ENCODE measurements at regions not wholly inside any gene's neighbourhood (a gene's known extent, or its start where the extent isn't known, plus 50 kb on each side); places are given as distances from the start of the nearest gene placed in this dataset.

- no peaks in the 10 kb centered on the region for H3K4me1 ChIP-seq (ENCODE audit: control insufficient read depth, extremely low read depth, insufficient read depth, low read length)
- H3K4me2 ChIP-seq (ENCODE audit: insufficient read depth, low read length), result no peak overlapping the region
- H3K9me1 ChIP-seq (replicated peaks; ENCODE audit: control insufficient read depth, extremely low read depth, insufficient read depth, low read length), result no peaks in the 10 kb centered on the region
- BruUV-seq (replicated peaks), result no TSS peak
- no peak for DNase-seq (ENCODE audit: low read depth, low spot score)
- dilution Hi-C loops (cut with MboI; ENCODE audit: extremely low pct_ligation_motif_present, low sequenced_read_pairs) (no loop called here), intact Hi-C loops (cut with micrococcal nuclease) (no loop called here)
- H3K79me2 ChIP-seq (ENCODE audit: control insufficient read depth, insufficient read depth, low read length), result no peaks in the 10 kb centered on the region
- H3K27me3 ChIP-seq (ENCODE audit: control insufficient read depth in 2 of 2, insufficient read depth in 2 of 2, low read length in 2 of 2), result peaks cover 19 to 37% of the 10 kb centered on the region in 2 experiments
- no peak overlapping the region for H3K9ac ChIP-seq (replicated peaks; ENCODE audit: extremely low read depth, insufficient read depth, low read length)
- CTCF ChIA-PET, result interaction anchor here (1.4 kb wide), 1 partner anchor 28 kb away, joined by 3 read pairs; no protein-coding TSS in a partner anchor
- POLR2A ChIA-PET, result interaction anchor here (0.5 kb wide), 1 partner anchor 980 kb away, joined by 3 read pairs; no protein-coding TSS in a partner anchor
- H3K27ac ChIP-seq (ENCODE audit: insufficient read depth, low read depth, low read length), result no peak overlapping the region
- H2AFZ ChIP-seq (ENCODE audit: low read depth, low read length), result no peak overlapping the region
- H3K9me3 ChIP-seq (replicated peaks; ENCODE audit: control insufficient read depth, insufficient read depth, low read length), result no peaks in the 10 kb centered on the region
- H4K20me1 ChIP-seq (replicated peaks; ENCODE audit: control insufficient read depth, extremely low read depth, insufficient read depth, low read length), result no peaks in the 10 kb centered on the region
- H3K36me3 ChIP-seq (ENCODE audit: control insufficient read depth in 2 of 2, extremely low read depth in 1 of 2, insufficient read depth in 2 of 2, low read length in 2 of 2), result no peaks in the 10 kb centered on the region
- TF ChIP-seq EZH2 (IDR thresholded peaks at IDR 0.05; ENCODE audit: borderline replicate concordance, low read depth, low read length, severe bottlenecking) (no peak), CTCF (IDR thresholded peaks at IDR 0.05; ENCODE audit: extremely low read depth in 1 of 2, insufficient read depth in 1 of 2, low read depth in 1 of 2, low read length in 2 of 2) (no peak), POLR2A (IDR thresholded peaks at IDR 0.05; ENCODE audit: low read depth, low read length) (no peak), JUN (IDR thresholded peaks at IDR 0.05; ENCODE audit: borderline replicate concordance, insufficient read depth, insufficient read length, low read depth) (no peak), POLR2AphosphoS5 (IDR thresholded peaks at IDR 0.05; ENCODE audit: insufficient read depth, low read depth, low read length) (no peak), FOS (IDR thresholded peaks at IDR 0.05; ENCODE audit: borderline replicate concordance, insufficient read depth, low read length) (no peak)
- FAIRE-seq, result no peak
- no peak overlapping the region for H3K4me3 ChIP-seq (replicated peaks in 1 of 3; ENCODE audit: insufficient read depth in 1 of 3, low read depth in 1 of 3, low read length in 3 of 3)
Observed at GRCh38 chr2:196481324-196481697, 158.2 kb upstream of the CCDC150 start.

All from endothelial cell of umbilical vein (primary cell).